CD14-positive monocyte (primary cell): ENCODE measurements at regions not wholly inside any gene's neighbourhood (a gene's known extent, or its start where the extent isn't known, plus 50 kb on each side); places are given as distances from the start of the nearest gene placed in this dataset.

Source experiments
- DNase-seq, 3 donors: peaks; one replicate each; pipeline ENCODE4 v3.0.0-alpha.2; 2011 to 2022
- H2AFZ ChIP-seq: 2 replicates; pipeline ENCODE4 v1.6.0; 2012; ENCODE audit warnings: mild to moderate bottlenecking, low read depth, low read length, inconsistent platforms; ENCODE audit not compliant: insufficient read depth, poor library complexity, severe bottlenecking
- H3K27ac ChIP-seq, 2 donors: 1 replicate in 1 of 2; 2 replicates in 1 of 2; pipeline ENCODE4 v1.5.1; 2012 to 2013; ENCODE audit warnings: low read length in 2 of 2, control low read depth in 1 of 2, inconsistent platforms in 1 of 2, low read depth in 1 of 2, mild to moderate bottlenecking in 1 of 2
- H3K27me3 ChIP-seq, 2 donors: one replicate each; pipeline versions ENCODE4 v1.6.0 to v1.6.1; 2011 to 2013; ENCODE audit warnings: low read length in 2 of 2; ENCODE audit not compliant: control insufficient read depth in 2 of 2, insufficient read depth in 2 of 2
- H3K36me3 ChIP-seq, 2 donors: replicated peaks in 1 of 2; 1 replicate in 1 of 2; 2 replicates in 1 of 2; pipeline versions ENCODE4 v1.5.1 to v1.6.1; 2012 to 2013; ENCODE audit warnings: low read length in 2 of 2, control low read depth in 1 of 2, inconsistent platforms in 1 of 2, mild to moderate bottlenecking in 1 of 2; ENCODE audit not compliant: insufficient read depth in 2 of 2, control insufficient read depth in 1 of 2
- H3K4me1 ChIP-seq, 2 donors: 1 replicate in 1 of 2; 2 replicates in 1 of 2; pipeline versions ENCODE4 v1.5.1 to v1.6.1; 2012 to 2013; ENCODE audit warnings: low read length in 2 of 2, control low read depth in 1 of 2, inconsistent platforms in 1 of 2, mild to moderate bottlenecking in 1 of 2, moderate library complexity in 1 of 2; ENCODE audit not compliant: insufficient read depth in 2 of 2, control insufficient read depth in 1 of 2
- H3K4me2 ChIP-seq: replicated peaks from 2 replicates; pipeline ENCODE3; 2012; ENCODE audit warnings: low read length, moderate library complexity, mild to moderate bottlenecking; ENCODE audit not compliant: poor library complexity, severe bottlenecking; ENCODE audit errors: extremely low read depth
- H3K4me3 ChIP-seq, 3 experiments: fragments of 200-600 bp in 1 of 3; sonication (generic) in 1 of 3; replicated peaks in 1 of 3; 1 replicate in 2 of 3; 2 replicates in 1 of 3; pipeline ENCODE4 v1.5.1; 2011 to 2013; ENCODE audit warnings: low read length in 3 of 3, mild to moderate bottlenecking in 3 of 3, control low read depth in 2 of 3, low read depth in 2 of 3, inconsistent platforms in 1 of 3, moderate library complexity in 1 of 3
- H3K79me2 ChIP-seq: 2 replicates; pipeline ENCODE4 v1.6.0; 2012; ENCODE audit warnings: mild to moderate bottlenecking, control low read depth, inconsistent platforms, low read length, moderate library complexity; ENCODE audit not compliant: insufficient read depth
- H3K9ac ChIP-seq: 2 replicates; pipeline ENCODE4 v1.6.0; 2017; ENCODE audit warnings: low read length, mild to moderate bottlenecking; ENCODE audit not compliant: insufficient read depth, poor library complexity, severe bottlenecking
- H3K9me3 ChIP-seq, 2 donors: replicated peaks in 1 of 2; 1 replicate in 1 of 2; 2 replicates in 1 of 2; pipeline versions ENCODE4 v1.5.1 to v1.6.1; 2012 to 2013; ENCODE audit warnings: low read length in 2 of 2, control low read depth in 1 of 2; ENCODE audit not compliant: control insufficient read depth in 1 of 2, insufficient read depth in 1 of 2
- H4K20me1 ChIP-seq: 2 replicates; pipeline ENCODE4 v1.6.0; 2012; ENCODE audit warnings: mild to moderate bottlenecking, low read length, control low read depth, moderate library complexity; ENCODE audit not compliant: insufficient read depth
- H3K27ac Mint-ChIP-seq, 7 donors: one replicate each; pipeline ENCODE4 v1.8.0; 2020; ENCODE audit warnings: mild to moderate bottlenecking in 7 of 7, mixed read lengths in 7 of 7, moderate library complexity in 6 of 7, inconsistent platforms in 2 of 7
- H3K27me3 Mint-ChIP-seq, 3 donors: one replicate each; pipeline ENCODE4 v1.8.0; 2021 to 2022; ENCODE audit warnings: low read depth in 3 of 3, mild to moderate bottlenecking in 3 of 3, mixed read lengths in 3 of 3, moderate library complexity in 3 of 3, inconsistent platforms in 1 of 3
- H3K36me3 Mint-ChIP-seq, 2 donors: one replicate each; pipeline ENCODE4 v1.8.0; 2020; ENCODE audit warnings: mixed read lengths in 2 of 2, inconsistent platforms in 1 of 2, mild to moderate bottlenecking in 1 of 2
- H3K4me1 Mint-ChIP-seq: one replicate; pipeline ENCODE4 v1.8.0; 2020; ENCODE audit warnings: mild to moderate bottlenecking, mixed read lengths
- H3K4me3 Mint-ChIP-seq, 2 donors: one replicate each; pipeline ENCODE4 v1.8.0; 2020; ENCODE audit warnings: mild to moderate bottlenecking in 2 of 2, mixed read lengths in 2 of 2, moderate library complexity in 1 of 2
- H3K9me3 Mint-ChIP-seq, 7 donors: one replicate each; pipeline ENCODE4 v1.8.0; 2020 to 2022; ENCODE audit warnings: mixed read lengths in 7 of 7, mild to moderate bottlenecking in 6 of 7, moderate library complexity in 6 of 7, inconsistent platforms in 2 of 7
- CTCF ChIP-seq: fragments of 200-600 bp; IDR thresholded peaks from one replicate; pipeline ENCODE4 v1.8.0; 2022; ENCODE audit warnings: antibody characterized with exemption, mild to moderate bottlenecking
- WGBS: methylation state at CpG from one replicate; pipeline ENCODE4 v1.1.5; 2013; ENCODE audit warnings: missing lambda C conversion rate; ENCODE audit not compliant: insufficient coverage; 5-methylcytosine and 5-hydroxymethylcytosine counted together
- intact Hi-C, 2 donors: fragments of 100-400 bp; cut with micrococcal nuclease; formaldehyde crosslinking; loops; one replicate each; pipeline versions ENCODE4 v1.15.0 to v1.15.1; 2023

- DNase-seq = no peak
- H3K9me3 Mint-ChIP-seq = peaks cover 0 to 7% (median 0%) of the 10 kb centered on the region in 7 donors
- H2AFZ ChIP-seq = no peak overlapping the region
- no peak overlapping the region for H3K9ac ChIP-seq
- intact Hi-C loops = no loop called here
- no peaks in the 10 kb centered on the region for H3K27me3 Mint-ChIP-seq
- no peaks in the 10 kb centered on the region for H3K9me3 ChIP-seq
- no peaks in the 10 kb centered on the region for H3K36me3 ChIP-seq
- no peaks in the 10 kb centered on the region for H3K36me3 Mint-ChIP-seq
- H3K27ac Mint-ChIP-seq = no peak overlapping the region
- no peak overlapping the region for H3K4me3 ChIP-seq
- WGBS = no CpG with 5 or more reads among the region's 2 CpGs
- no peak overlapping the region for H3K4me2 ChIP-seq
- no peak overlapping the region for H3K27ac ChIP-seq
- H4K20me1 ChIP-seq = no peaks in the 10 kb centered on the region
- H3K4me3 Mint-ChIP-seq = no peak overlapping the region
- H3K79me2 ChIP-seq = no peaks in the 10 kb centered on the region
- H3K27me3 ChIP-seq = no peaks in the 10 kb centered on the region
- H3K4me1 Mint-ChIP-seq = no peaks in the 10 kb centered on the region
- no peaks in the 10 kb centered on the region for H3K4me1 ChIP-seq
- no peak for TF ChIP-seq CTCF
Observed at GRCh38 chr3:117200962-117201361, 491.4 kb downstream of the TUSC7 start.

GRCh38 chr3:117201901-117202774, 492.6 kb downstream of the TUSC7 start:
- intact Hi-C loops = no loop called here
- H3K4me2 ChIP-seq = no peak overlapping the region
- H3K4me1 ChIP-seq = no peaks in the 10 kb centered on the region
- no peaks in the 10 kb centered on the region for H3K79me2 ChIP-seq
- H3K9ac ChIP-seq = no peak overlapping the region
- H3K9me3 ChIP-seq = no peaks in the 10 kb centered on the region
- WGBS = 100% methylated on average over 2 of the region's 5 CpGs
- Mint-ChIP-seq H3K4me1 (no peaks in the 10 kb centered on the region), H3K36me3 (no peaks in the 10 kb centered on the region), H3K27ac (no peak overlapping the region), H3K4me3 (no peak overlapping the region), H3K27me3 (no peaks in the 10 kb centered on the region), H3K9me3 (peaks cover 0 to 7% (median 0%) of the 10 kb centered on the region in 7 donors)
- H3K27me3 ChIP-seq = no peaks in the 10 kb centered on the region
- H4K20me1 ChIP-seq = no peaks in the 10 kb centered on the region
- DNase-seq = no peak
- H3K4me3 ChIP-seq = no peak overlapping the region
- no peak overlapping the region for H2AFZ ChIP-seq
- no peak overlapping the region for H3K27ac ChIP-seq
- no peak for TF ChIP-seq CTCF
- H3K36me3 ChIP-seq = no peaks in the 10 kb centered on the region
